ENCODE measurements at regions not wholly inside any gene's neighbourhood (a gene's known extent, or its start where the extent isn't known, plus 50 kb on each side); places are given as distances from the start of the nearest gene placed in this dataset.
"Not testable (repeated sequence)": the region's sequence is repeated elsewhere in the genome, so short reads cannot be mapped to it uniquely, and the experiment has no call there.

GRCh38 chr9:108032079-108032478 is 542.5 kb upstream of the KLF4 start:
- not testable (repeated sequence) for TF ChIP-seq SP3 (tag by site-specific recombination; IDR thresholded peaks at IDR 0.05)
- TF ChIP-seq, protein P1, sequence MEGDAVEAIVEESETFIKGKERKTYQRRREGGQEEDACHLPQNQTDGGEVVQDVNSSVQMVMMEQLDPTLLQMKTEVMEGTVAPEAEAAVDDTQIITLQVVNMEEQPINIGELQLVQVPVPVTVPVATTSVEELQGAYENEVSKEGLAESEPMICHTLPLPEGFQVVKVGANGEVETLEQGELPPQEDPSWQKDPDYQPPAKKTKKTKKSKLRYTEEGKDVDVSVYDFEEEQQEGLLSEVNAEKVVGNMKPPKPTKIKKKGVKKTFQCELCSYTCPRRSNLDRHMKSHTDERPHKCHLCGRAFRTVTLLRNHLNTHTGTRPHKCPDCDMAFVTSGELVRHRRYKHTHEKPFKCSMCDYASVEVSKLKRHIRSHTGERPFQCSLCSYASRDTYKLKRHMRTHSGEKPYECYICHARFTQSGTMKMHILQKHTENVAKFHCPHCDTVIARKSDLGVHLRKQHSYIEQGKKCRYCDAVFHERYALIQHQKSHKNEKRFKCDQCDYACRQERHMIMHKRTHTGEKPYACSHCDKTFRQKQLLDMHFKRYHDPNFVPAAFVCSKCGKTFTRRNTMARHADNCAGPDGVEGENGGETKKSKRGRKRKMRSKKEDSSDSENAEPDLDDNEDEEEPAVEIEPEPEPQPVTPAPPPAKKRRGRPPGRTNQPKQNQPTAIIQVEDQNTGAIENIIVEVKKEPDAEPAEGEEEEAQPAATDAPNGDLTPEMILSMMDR (tag by site-specific recombination; IDR thresholded peaks at IDR 0.05), result not testable (repeated sequence)
